ENCODE measurements at regions not wholly inside any gene's neighbourhood (a gene's known extent, or its start where the extent isn't known, plus 50 kb on each side); places are given as distances from the start of the nearest gene placed in this dataset.

- Histone ChIP-seq H3K9me3 (ENCODE audit: control insufficient read depth, insufficient read depth, low read length) (no peaks in the 10 kb centered on the region), H3K4me2 (ENCODE audit: low read length) (no peak overlapping the region), H3F3A (ENCODE audit: control insufficient read depth, insufficient read depth) (no peaks in the 10 kb centered on the region), H3K79me2 (ENCODE audit: control insufficient read depth, low read length) (no peaks in the 10 kb centered on the region), H4K20me1 (ENCODE audit: control insufficient read depth, insufficient read depth, low read depth, low read length) (no peaks in the 10 kb centered on the region), H3K36me3 (ENCODE audit: control insufficient read depth, low read length) (no peaks in the 10 kb centered on the region), H3K4me3 (ENCODE audit: low read length) (no peak overlapping the region), H3K4me1 (ENCODE audit: control insufficient read depth, low read length) (no peaks in the 10 kb centered on the region), H3K9me2 (replicated peaks; ENCODE audit: control insufficient read depth, low read length) (no peaks in the 10 kb centered on the region), H3K27ac (ENCODE audit: low read depth, low read length) (no peak overlapping the region), H3K27me3 (ENCODE audit: control insufficient read depth, low read length) (no peaks in the 10 kb centered on the region)
- TF ChIP-seq CTCF (IDR thresholded peaks at IDR 0.05; ENCODE audit: low read depth, low read length, poor library complexity, severe bottlenecking) (no peak), EZH2phosphoT487 (IDR thresholded peaks at IDR 0.05; ENCODE audit: borderline replicate concordance, low read length) (no peak)
These were observed 417.8 kb upstream of the GBE1 start for GRCh38 chr3:82179291-82179690.

DNA sequence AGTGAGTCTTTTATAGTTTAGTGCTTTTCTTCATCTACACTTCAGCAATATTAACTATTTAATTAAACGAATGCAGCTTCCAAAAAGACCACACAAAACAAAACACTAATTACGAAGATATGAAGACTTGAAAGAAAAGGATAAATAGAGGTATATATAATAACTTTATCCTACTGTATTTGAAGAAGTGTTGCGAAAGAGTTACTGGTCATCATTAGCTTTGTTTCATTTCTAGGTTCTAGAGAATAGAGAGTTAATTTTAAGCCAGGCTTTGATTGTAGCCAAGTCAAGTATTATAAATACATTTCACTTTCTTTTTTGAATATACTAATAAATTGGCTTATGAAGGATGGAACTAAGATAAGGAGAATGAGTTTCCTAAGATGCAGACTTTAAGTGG is 416.8 kb upstream of the GBE1 start:
- Histone ChIP-seq H3K36me3 (ENCODE audit: control insufficient read depth, low read length) (no peaks in the 10 kb centered on the region), H3K4me1 (ENCODE audit: control insufficient read depth, low read length) (no peaks in the 10 kb centered on the region), H4K20me1 (ENCODE audit: control insufficient read depth, insufficient read depth, low read depth, low read length) (no peaks in the 10 kb centered on the region), H3F3A (ENCODE audit: control insufficient read depth, insufficient read depth) (no peaks in the 10 kb centered on the region), H3K79me2 (ENCODE audit: control insufficient read depth, low read length) (no peaks in the 10 kb centered on the region), H3K27ac (ENCODE audit: low read depth, low read length) (no peak overlapping the region), H3K4me3 (ENCODE audit: low read length) (no peak overlapping the region), H3K27me3 (ENCODE audit: control insufficient read depth, low read length) (no peaks in the 10 kb centered on the region), H3K9me3 (ENCODE audit: control insufficient read depth, insufficient read depth, low read length) (no peaks in the 10 kb centered on the region), H3K4me2 (ENCODE audit: low read length) (no peak overlapping the region), H3K9me2 (replicated peaks; ENCODE audit: control insufficient read depth, low read length) (no peaks in the 10 kb centered on the region)
- TF ChIP-seq EZH2phosphoT487 (IDR thresholded peaks at IDR 0.05; ENCODE audit: borderline replicate concordance, low read length) (no peak), CTCF (IDR thresholded peaks at IDR 0.05; ENCODE audit: low read depth, low read length, poor library complexity, severe bottlenecking) (no peak)

DNA sequence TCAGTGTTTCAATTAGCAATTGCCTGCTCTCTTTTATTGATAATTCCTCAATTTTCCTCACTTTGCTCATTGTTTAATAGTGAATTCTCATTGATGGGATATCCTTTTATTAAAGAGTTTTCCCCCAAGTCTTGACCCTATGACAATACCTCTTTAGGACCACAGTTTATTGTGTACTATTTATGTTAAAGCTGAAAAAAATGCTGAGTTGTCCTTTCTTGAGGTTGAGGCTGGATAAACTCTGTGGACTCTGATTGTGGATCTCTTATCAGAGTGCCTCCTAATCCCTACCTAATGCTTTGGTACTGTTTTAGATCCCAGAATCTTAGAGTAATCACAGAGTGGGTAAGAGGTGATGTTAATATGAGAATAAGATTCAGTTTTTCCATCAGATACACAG is 416.3 kb upstream of the GBE1 start:
- Histone ChIP-seq H3K4me2 (ENCODE audit: low read length) (no peak overlapping the region), H3K4me3 (ENCODE audit: low read length) (no peak overlapping the region), H3K4me1 (ENCODE audit: control insufficient read depth, low read length) (no peaks in the 10 kb centered on the region), H3K9me3 (ENCODE audit: control insufficient read depth, insufficient read depth, low read length) (no peaks in the 10 kb centered on the region), H3K79me2 (ENCODE audit: control insufficient read depth, low read length) (no peaks in the 10 kb centered on the region), H3K36me3 (ENCODE audit: control insufficient read depth, low read length) (no peaks in the 10 kb centered on the region), H4K20me1 (ENCODE audit: control insufficient read depth, insufficient read depth, low read depth, low read length) (no peaks in the 10 kb centered on the region), H3K9me2 (replicated peaks; ENCODE audit: control insufficient read depth, low read length) (no peaks in the 10 kb centered on the region), H3K27ac (ENCODE audit: low read depth, low read length) (no peak overlapping the region), H3F3A (ENCODE audit: control insufficient read depth, insufficient read depth) (no peaks in the 10 kb centered on the region), H3K27me3 (ENCODE audit: control insufficient read depth, low read length) (no peaks in the 10 kb centered on the region)
- no peak for TF ChIP-seq EZH2phosphoT487 (IDR thresholded peaks at IDR 0.05; ENCODE audit: borderline replicate concordance, low read length)
- no peak for TF ChIP-seq CTCF (IDR thresholded peaks at IDR 0.05; ENCODE audit: low read depth, low read length, poor library complexity, severe bottlenecking)

- Histone ChIP-seq H3K36me3 (ENCODE audit: control insufficient read depth, low read length) (no peaks in the 10 kb centered on the region), H3F3A (ENCODE audit: control insufficient read depth, insufficient read depth) (no peaks in the 10 kb centered on the region), H3K4me3 (ENCODE audit: low read length) (no peak overlapping the region), H3K79me2 (ENCODE audit: control insufficient read depth, low read length) (no peaks in the 10 kb centered on the region), H3K4me2 (ENCODE audit: low read length) (no peak overlapping the region), H3K9me3 (ENCODE audit: control insufficient read depth, insufficient read depth, low read length) (no peaks in the 10 kb centered on the region), H3K4me1 (ENCODE audit: control insufficient read depth, low read length) (no peaks in the 10 kb centered on the region), H3K27me3 (ENCODE audit: control insufficient read depth, low read length) (no peaks in the 10 kb centered on the region), H4K20me1 (ENCODE audit: control insufficient read depth, insufficient read depth, low read depth, low read length) (no peaks in the 10 kb centered on the region), H3K9me2 (replicated peaks; ENCODE audit: control insufficient read depth, low read length) (no peaks in the 10 kb centered on the region), H3K27ac (ENCODE audit: low read depth, low read length) (no peak overlapping the region)
- TF ChIP-seq EZH2phosphoT487 (IDR thresholded peaks at IDR 0.05; ENCODE audit: borderline replicate concordance, low read length) = no peak
- no peak for TF ChIP-seq CTCF (IDR thresholded peaks at IDR 0.05; ENCODE audit: low read depth, low read length, poor library complexity, severe bottlenecking)
These were observed 403.8 kb upstream of the GBE1 start for GRCh38 chr3:82165266-82165665.
